ENCODE measurements at regions not wholly inside any gene's neighbourhood (a gene's known extent, or its start where the extent isn't known, plus 50 kb on each side); places are given as distances from the start of the nearest gene placed in this dataset.

- no peak for TF ChIP-seq POLR2AphosphoS5 (IDR thresholded peaks at IDR 0.05; ENCODE audit: borderline replicate concordance, low read depth, low read length)
- no peak for TF ChIP-seq EZH2 (IDR thresholded peaks at IDR 0.05)
These were observed 520.0 kb upstream of the HS3ST5 start for GRCh38 chr6:114862819-114863218.

Data from SK-N-MC (cell line).